Vagina (tissue), 2 donors: ENCODE measurements at regions not wholly inside any gene's neighbourhood (a gene's known extent, or its start where the extent isn't known, plus 50 kb on each side); places are given as distances from the start of the nearest gene placed in this dataset.

Experiments
- DNase-seq, 2 donors: peaks; one replicate each; pipeline ENCODE4 v3.0.0-alpha.2; 2017; ENCODE audit errors: extremely low spot score in 2 of 2
- H3K27ac ChIP-seq: fragments of 200-600 bp; sonication (generic); one replicate; pipeline ENCODE4 v1.5.1; 2019
- H3K27me3 ChIP-seq: fragments of 200-600 bp; sonication (generic); one replicate; pipeline ENCODE4 v1.5.1; 2019
- H3K36me3 ChIP-seq, 2 donors: fragments of 200-600 bp; sonication (generic); one replicate each; pipeline ENCODE4 v1.5.1; 2017 to 2019
- H3K4me1 ChIP-seq: fragments of 200-600 bp; sonication (generic); one replicate; pipeline ENCODE4 v1.5.1; 2019
- H3K4me3 ChIP-seq, 2 donors: fragments of 200-600 bp; sonication (generic); 1 replicate in 1 of 2; 2 replicates in 1 of 2; pipeline ENCODE4 v1.5.1; 2016 to 2019
- H3K9me3 ChIP-seq: fragments of 200-600 bp; sonication (generic); one replicate; pipeline ENCODE4 v1.5.1; 2019
- CTCF ChIP-seq, 3 experiments: fragments of 450-650 bp in 2 of 3; fragments of 200-600 bp in 1 of 3; sonication (generic) in 1 of 3; IDR thresholded peaks; one replicate each; pipeline ENCODE4 v1.5.1; 2017 to 2019; ENCODE audit warnings: antibody characterized with exemption in 3 of 3, mild to moderate bottlenecking in 2 of 3, moderate library complexity in 2 of 3
- POLR2A ChIP-seq, 2 donors: fragments of 450-650 bp; IDR thresholded peaks; one replicate each; pipeline ENCODE4 v1.6.1; 2017; ENCODE audit warnings: antibody characterized with exemption in 2 of 2, mild to moderate bottlenecking in 2 of 2, moderate library complexity in 2 of 2
- POLR2AphosphoS5 ChIP-seq, 2 donors: sonication (generic); formaldehyde crosslinking; IDR thresholded peaks; one replicate each; pipeline ENCODE4 v1.9.0; 2017; ENCODE audit warnings: antibody characterized with exemption in 2 of 2, mild to moderate bottlenecking in 2 of 2, low read depth in 1 of 2; ENCODE audit not compliant: insufficient read depth in 1 of 2
- intact Hi-C: fragments of 100-400 bp; cut with DNase I; formaldehyde crosslinking; loops from one replicate; pipeline ENCODE4 v1.15.1; 2023

- TF ChIP-seq POLR2A (IDR thresholded peaks at IDR 0.05) (no peak), CTCF (IDR thresholded peaks at IDR 0.05) (no peak)
- no peak overlapping the region for H3K4me3 ChIP-seq
- H3K36me3 ChIP-seq = no peaks in the 10 kb centered on the region
- intact Hi-C loops = no loop called here
- H3K4me1 ChIP-seq = no peaks in the 10 kb centered on the region
- no peaks in the 10 kb centered on the region for H3K9me3 ChIP-seq
- DNase-seq = no peak
- H3K27me3 ChIP-seq = no peaks in the 10 kb centered on the region
- no peak overlapping the region for H3K27ac ChIP-seq
Measured at GRCh38 chr14:98576463-98576862, 695.5 kb downstream of the BCL11B start.

- Histone ChIP-seq H3K36me3 (no peaks in the 10 kb centered on the region), H3K27ac (no peak overlapping the region), H3K4me1 (no peaks in the 10 kb centered on the region), H3K9me3 (no peaks in the 10 kb centered on the region), H3K27me3 (no peaks in the 10 kb centered on the region), H3K4me3 (no peak overlapping the region)
- DNase-seq = no peak
- no peak for TF ChIP-seq CTCF (IDR thresholded peaks at IDR 0.05)
- TF ChIP-seq POLR2AphosphoS5 (IDR thresholded peaks at IDR 0.05; ENCODE audit: insufficient read depth in 1 of 2, low read depth in 1 of 2) = no peak
- TF ChIP-seq POLR2A (IDR thresholded peaks at IDR 0.05) = no peak
- intact Hi-C loops = no loop called here
Measured at GRCh38 chr14:98578204-98578603, 693.8 kb downstream of the BCL11B start.

GRCh38 chr14:98579140-98579539, 692.9 kb downstream of the BCL11B start:
- H3K27me3 ChIP-seq = no peaks in the 10 kb centered on the region
- H3K4me3 ChIP-seq = no peak overlapping the region
- H3K9me3 ChIP-seq = no peaks in the 10 kb centered on the region
- TF ChIP-seq POLR2AphosphoS5 (IDR thresholded peaks at IDR 0.05; ENCODE audit: insufficient read depth in 1 of 2, low read depth in 1 of 2) = no peak
- no peak for TF ChIP-seq CTCF (IDR thresholded peaks at IDR 0.05)
- no peak for TF ChIP-seq POLR2A (IDR thresholded peaks at IDR 0.05)
- no peak for DNase-seq
- H3K36me3 ChIP-seq = no peaks in the 10 kb centered on the region
- intact Hi-C loops = no loop called here
- no peaks in the 10 kb centered on the region for H3K4me1 ChIP-seq
- no peak overlapping the region for H3K27ac ChIP-seq

- H3K4me1 ChIP-seq = no peaks in the 10 kb centered on the region
- no peaks in the 10 kb centered on the region for H3K27me3 ChIP-seq
- H3K27ac ChIP-seq = no peak overlapping the region
- TF ChIP-seq POLR2A (IDR thresholded peaks at IDR 0.05) (no peak), POLR2AphosphoS5 (IDR thresholded peaks at IDR 0.05; ENCODE audit: insufficient read depth in 1 of 2, low read depth in 1 of 2) (no peak), CTCF (IDR thresholded peaks at IDR 0.05) (no peak)
- DNase-seq = no peak
- H3K4me3 ChIP-seq = no peak overlapping the region
- intact Hi-C loops = no loop called here
- no peaks in the 10 kb centered on the region for H3K36me3 ChIP-seq
- H3K9me3 ChIP-seq = no peaks in the 10 kb centered on the region
Measured at GRCh38 chr14:98580131-98580678, 691.8 kb downstream of the BCL11B start.

- intact Hi-C loops = no loop called here
- Histone ChIP-seq H3K27me3 (no peaks in the 10 kb centered on the region), H3K36me3 (no peaks in the 10 kb centered on the region), H3K27ac (no peak overlapping the region), H3K4me3 (no peak overlapping the region), H3K4me1 (no peaks in the 10 kb centered on the region), H3K9me3 (no peaks in the 10 kb centered on the region)
- TF ChIP-seq POLR2AphosphoS5 (IDR thresholded peaks at IDR 0.05; ENCODE audit: insufficient read depth in 1 of 2, low read depth in 1 of 2) = no peak
- TF ChIP-seq POLR2A (IDR thresholded peaks at IDR 0.05) = no peak
- no peak for TF ChIP-seq CTCF (IDR thresholded peaks at IDR 0.05)
- no peak for DNase-seq
Measured at GRCh38 chr14:98582276-98582675, 689.7 kb downstream of the BCL11B start.
